IPS-18c (cell line): ENCODE measurements at regions not wholly inside any gene's neighbourhood (a gene's known extent, or its start where the extent isn't known, plus 50 kb on each side); places are given as distances from the start of the nearest gene placed in this dataset.

Experiments used
- H3K4me3 ChIP-seq: 2 replicates; pipeline ENCODE4 v1.7.0; 2013; ENCODE audit warnings: low read depth, mild to moderate bottlenecking, low read length, moderate library complexity; ENCODE audit not compliant: insufficient read depth
- H3K9me3 ChIP-seq: one replicate; pipeline ENCODE4 v1.6.1; 2013; ENCODE audit warnings: mild to moderate bottlenecking, low read length, moderate library complexity; ENCODE audit not compliant: control insufficient read depth, insufficient read depth

DNA sequence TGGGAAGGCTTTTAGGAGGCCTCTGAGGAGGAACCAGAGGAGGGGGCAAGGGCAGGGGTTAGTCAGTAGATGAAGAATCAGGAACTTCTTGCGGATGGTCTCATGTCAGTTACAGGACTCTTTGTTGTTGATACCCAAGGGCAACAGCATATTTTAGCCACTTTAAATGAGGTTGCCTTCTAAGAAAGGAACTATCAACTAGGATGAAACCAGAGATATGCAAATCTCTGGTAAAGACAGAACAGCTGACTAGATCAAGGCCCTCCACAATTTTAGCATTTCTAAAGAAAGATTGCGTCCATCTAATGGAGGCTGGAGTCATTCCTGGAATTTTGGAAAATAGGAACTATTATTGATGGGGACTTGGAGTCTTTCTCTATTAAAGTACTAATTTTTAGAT, 57.7 kb upstream of the KLF4 start:
- H3K4me3 ChIP-seq, result no peak overlapping the region
- no peaks in the 10 kb centered on the region for H3K9me3 ChIP-seq

GRCh38 chr9:107546859-107547258, 57.3 kb upstream of the KLF4 start:
- Histone ChIP-seq H3K9me3 (no peaks in the 10 kb centered on the region), H3K4me3 (no peak overlapping the region)

DNA sequence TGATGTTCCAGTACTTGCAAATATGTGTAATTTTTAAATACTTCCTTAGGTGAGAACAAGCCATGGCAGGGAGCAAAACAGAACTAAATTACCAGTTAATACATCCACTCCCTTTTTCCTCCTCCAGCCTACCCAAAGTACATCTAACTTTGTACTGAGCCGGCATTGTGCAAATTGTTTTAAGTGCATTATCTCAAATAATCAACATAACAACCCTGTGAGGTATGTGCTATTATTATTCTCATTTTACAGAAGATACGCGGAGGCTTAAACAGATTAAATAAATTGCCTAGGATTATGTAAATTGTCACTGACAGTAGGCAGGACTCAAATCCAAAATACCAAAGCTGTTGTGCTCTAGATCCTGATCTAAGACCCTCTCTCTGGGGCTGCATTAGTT, 55.5 kb upstream of the KLF4 start:
- no peak overlapping the region for H3K4me3 ChIP-seq
- no peaks in the 10 kb centered on the region for H3K9me3 ChIP-seq

DNA sequence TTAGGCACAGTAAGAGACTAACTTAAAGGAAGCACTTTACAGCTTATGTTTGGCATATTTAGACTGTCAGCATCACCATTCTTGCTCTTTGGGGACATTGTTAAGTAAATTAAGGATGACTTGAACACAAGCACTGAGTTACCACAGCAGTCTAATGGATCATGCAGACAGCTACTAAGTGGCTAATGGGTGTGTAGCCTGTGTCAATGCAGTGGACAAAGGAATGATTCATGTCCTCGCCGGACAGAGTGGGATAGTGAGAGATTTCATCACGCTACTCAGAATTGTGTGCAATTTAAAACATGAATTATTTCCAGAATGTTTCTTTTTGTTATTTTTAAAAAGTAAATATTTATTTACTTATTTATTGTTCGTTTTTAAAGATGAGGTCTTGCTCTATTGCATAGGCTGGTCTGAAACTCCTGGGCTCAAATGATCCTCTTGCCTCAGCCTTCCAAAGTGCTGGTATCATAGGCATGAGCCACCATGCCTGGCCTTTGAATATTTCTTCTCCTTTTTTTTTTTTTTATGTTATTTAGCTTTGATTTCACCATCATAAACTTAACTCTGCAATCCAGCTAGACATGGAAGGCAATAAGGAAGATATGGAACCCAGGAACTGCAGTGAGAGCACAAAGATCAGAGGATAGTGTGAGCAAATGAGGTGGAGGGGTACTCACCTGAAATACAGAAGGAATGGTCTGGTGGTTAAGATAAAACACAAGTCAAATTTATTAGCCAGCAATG, 53.0 kb upstream of the KLF4 start:
- H3K4me3 ChIP-seq, result no peak overlapping the region
- H3K9me3 ChIP-seq, result no peaks in the 10 kb centered on the region

- H3K9me3 ChIP-seq, result peaks cover 3% of the 10 kb centered on the region
- H3K4me3 ChIP-seq, result no peak overlapping the region
Observed at GRCh38 chr9:107541523-107541922, 52.0 kb upstream of the KLF4 start.

- Histone ChIP-seq H3K4me3 (no peak overlapping the region), H3K9me3 (peaks cover 3% of the 10 kb centered on the region)
Observed at GRCh38 chr9:107540164-107540561, 50.6 kb upstream of the KLF4 start.

DNA sequence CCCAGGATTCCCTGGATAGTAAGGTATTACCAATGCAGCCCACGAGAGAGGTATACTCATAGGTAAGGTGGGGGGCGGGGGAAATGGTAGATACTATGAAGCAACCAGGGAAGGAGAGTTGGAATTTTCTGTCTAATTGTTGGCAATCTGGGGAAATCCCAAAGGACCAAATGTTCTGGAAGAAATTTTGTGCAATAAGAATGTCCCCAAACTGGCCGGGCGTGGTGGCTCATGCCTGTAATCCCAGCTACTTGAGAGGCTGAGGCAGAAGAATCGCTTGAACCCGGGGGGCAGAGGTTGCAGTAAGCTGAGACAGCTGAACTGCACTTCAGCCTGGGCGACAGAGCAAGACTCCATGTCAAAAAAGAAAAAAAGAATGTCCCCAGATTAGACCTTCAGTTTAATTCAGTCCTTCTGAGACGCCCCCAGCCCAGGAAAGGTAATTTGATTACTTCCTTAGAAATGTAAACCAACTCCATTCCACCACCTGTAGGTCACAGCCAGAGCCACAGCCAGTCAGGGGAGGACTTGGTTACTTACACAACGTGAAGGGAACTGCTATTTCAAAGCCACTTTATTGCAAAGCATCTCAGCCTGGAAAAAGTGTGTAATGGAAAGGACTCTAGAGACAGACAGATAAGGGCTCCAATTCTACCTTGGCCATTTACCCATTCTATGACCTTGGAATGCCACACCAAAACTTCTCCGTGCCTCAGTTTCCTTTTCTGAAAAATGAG, 50.0 kb upstream of the KLF4 start:
- no peak overlapping the region for H3K4me3 ChIP-seq
- peaks cover 3% of the 10 kb centered on the region for H3K9me3 ChIP-seq
